ENCODE measurements at regions not wholly inside any gene's neighbourhood (a gene's known extent, or its start where the extent isn't known, plus 50 kb on each side); places are given as distances from the start of the nearest gene placed in this dataset.

- TF ChIP-seq CTCF (IDR thresholded peaks at IDR 0.05; ENCODE audit: low read length) (no peak), EZH2 (optimal IDR thresholded peaks at IDR 0.05; ENCODE audit: low read depth, low read length) (no peak)
Observed at GRCh38 chr20:30811885-30812671, 445.4 kb upstream of the DEFB115 start.

All from MM.1S (cell line).